Esophagus muscularis mucosa (tissue), 4 donors: ENCODE measurements at regions not wholly inside any gene's neighbourhood (a gene's known extent, or its start where the extent isn't known, plus 50 kb on each side); places are given as distances from the start of the nearest gene placed in this dataset.

ENCODE experiments used
- EP300 ChIP-seq: sonication (generic); formaldehyde crosslinking; IDR thresholded peaks from one replicate; pipeline ENCODE4 v1.6.1; 2017; ENCODE audit warnings: antibody characterized with exemption
- POLR2A ChIP-seq: fragments of 450-650 bp; IDR thresholded peaks from one replicate; pipeline ENCODE4 v1.6.1; 2017; ENCODE audit warnings: antibody characterized with exemption, moderate library complexity, mild to moderate bottlenecking, low read depth
- TF ChIP-seq, protein P1 (sequence below), 3 experiments: fragments of 200-600 bp in 2 of 3; fragments of 450-650 bp in 1 of 3; sonication (generic) in 2 of 3; IDR thresholded peaks; one replicate each; pipeline ENCODE4 v1.5.1; 2017 to 2019; ENCODE audit warnings: antibody characterized with exemption in 3 of 3, mild to moderate bottlenecking in 2 of 3, moderate library complexity in 1 of 3

- no peak for TF ChIP-seq EP300
- TF ChIP-seq POLR2A = no peak
- TF ChIP-seq, protein P1, sequence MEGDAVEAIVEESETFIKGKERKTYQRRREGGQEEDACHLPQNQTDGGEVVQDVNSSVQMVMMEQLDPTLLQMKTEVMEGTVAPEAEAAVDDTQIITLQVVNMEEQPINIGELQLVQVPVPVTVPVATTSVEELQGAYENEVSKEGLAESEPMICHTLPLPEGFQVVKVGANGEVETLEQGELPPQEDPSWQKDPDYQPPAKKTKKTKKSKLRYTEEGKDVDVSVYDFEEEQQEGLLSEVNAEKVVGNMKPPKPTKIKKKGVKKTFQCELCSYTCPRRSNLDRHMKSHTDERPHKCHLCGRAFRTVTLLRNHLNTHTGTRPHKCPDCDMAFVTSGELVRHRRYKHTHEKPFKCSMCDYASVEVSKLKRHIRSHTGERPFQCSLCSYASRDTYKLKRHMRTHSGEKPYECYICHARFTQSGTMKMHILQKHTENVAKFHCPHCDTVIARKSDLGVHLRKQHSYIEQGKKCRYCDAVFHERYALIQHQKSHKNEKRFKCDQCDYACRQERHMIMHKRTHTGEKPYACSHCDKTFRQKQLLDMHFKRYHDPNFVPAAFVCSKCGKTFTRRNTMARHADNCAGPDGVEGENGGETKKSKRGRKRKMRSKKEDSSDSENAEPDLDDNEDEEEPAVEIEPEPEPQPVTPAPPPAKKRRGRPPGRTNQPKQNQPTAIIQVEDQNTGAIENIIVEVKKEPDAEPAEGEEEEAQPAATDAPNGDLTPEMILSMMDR (IDR thresholded peaks at IDR 0.05) = no peak
These were observed 930.4 kb upstream of the CDH8 start for GRCh38 chr16:62966626-62967025.
